ENCODE measurements at regions not wholly inside any gene's neighbourhood (a gene's known extent, or its start where the extent isn't known, plus 50 kb on each side); places are given as distances from the start of the nearest gene placed in this dataset.

DNA sequence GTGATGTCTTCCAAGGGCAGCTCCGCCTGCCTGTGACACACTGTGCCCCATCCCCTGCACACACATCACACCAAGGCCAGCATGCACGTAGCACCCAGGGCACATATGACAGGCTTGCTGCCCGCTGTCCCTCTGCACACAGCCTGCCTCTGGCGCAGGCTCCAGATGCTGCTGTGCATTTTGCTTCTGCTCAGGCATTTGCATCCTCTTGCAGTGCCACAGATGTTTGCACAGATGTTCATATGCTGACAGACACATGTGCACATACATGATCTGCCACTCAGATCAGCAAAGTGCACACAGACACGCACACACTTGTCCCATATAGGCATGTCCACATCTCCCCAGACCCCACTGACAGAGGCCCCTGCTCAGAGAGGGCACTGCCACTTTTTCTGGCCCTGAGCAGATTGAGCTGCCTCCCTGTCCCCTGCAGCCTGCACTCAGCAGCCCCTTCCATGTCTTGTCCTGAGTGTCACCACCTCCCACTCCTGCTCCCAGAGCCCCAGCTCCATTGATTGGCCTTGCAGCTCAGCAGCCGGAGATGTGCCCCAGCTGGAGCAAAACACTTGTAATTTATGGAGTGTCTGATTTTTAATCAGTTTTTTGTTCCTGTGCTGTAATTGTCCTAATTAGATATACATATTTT lies 115.1 kb upstream of the RPL38 start:
- no peak for DNase-seq (ENCODE audit: low read depth)

DNA sequence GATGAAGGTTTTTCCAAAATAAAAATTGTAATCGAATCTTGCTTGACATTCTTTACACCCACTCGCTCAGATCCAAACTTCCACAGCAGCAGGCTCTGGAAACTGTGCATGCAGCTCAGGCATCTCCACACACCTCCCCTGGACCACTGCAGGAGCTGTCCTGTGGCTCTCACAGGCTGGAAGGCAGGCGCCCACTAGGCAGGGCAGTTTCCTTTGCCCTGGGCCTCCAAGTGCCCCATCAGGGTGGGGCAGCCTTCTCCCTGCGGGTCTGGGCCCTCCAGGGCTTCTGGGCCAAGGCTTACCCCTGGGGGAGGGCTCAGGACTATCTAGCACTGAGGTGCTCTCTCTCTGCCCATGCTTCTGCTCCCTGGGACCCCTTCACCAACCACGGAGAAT lies 114.5 kb upstream of the RPL38 start:
- no peak for DNase-seq (ENCODE audit: low read depth)

DNA sequence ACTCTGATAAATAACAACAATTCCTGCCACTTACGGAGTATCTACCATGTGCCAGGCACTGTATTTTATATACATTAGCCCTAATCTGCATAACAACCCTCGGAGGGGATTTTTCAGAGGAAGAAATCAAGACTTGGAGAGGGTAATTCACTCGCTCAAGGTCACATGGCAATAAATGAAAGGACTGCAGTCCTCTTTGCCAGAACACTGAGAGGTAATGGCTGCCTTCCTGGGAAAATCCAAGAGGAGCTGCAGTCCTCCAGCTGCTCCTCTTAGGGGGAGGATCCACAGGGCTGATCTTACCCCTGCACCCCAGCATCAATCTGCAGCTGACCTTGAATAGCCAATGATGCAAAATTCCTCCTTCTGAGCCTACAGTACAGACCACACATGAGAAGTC lies 114.1 kb upstream of the RPL38 start:
- DNase-seq (ENCODE audit: low read depth), result no peak

DNA sequence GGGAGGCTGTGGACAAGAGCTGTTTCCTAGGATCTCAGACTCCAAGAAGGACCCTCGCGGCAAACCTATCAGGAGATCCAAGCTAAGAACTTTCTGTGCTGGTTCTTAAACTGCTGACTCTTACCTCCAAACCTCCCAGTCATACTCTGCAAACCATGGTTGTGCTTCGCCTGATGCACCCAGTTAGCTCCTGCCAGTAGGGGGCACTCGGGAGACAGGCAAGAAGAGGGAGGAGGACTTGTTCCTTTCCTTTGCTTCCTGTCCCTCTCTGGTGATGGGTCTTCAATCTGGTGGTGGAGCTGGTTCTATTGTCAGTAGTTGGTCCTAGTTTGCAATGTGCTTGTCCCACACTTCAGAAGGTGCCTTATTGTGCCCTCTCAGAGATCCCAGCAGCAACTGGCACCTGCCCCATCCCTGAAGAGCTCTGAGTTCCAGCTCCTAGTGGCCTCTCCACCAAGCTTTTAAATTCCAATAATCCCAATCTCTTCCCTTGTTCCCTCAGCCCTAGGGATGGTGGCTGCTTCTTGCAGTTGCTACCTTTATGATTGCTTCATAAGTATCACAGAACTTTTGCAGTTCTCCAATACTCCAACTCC lies 113.5 kb upstream of the RPL38 start:
- peak; percentile 10 for DNase-seq (ENCODE audit: low read depth)

DNA sequence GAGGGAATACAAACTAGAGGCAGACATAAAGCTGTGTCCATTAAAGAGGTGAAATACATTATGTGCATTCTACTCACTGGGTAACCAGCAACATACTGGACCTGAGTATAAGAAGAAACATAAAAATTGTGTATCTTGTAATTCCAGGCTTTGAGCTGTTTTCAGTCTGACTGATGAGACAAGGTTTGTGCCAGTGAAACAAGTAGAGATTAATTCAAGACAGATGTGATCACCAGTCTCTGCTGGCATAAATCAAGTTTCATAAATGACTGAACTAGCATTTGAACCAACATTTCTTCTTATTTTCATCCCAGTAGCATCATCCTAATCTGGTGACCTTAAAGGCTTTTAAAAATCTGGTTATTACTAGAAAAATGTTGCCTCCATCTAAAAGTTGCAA lies 108.8 kb upstream of the RPL38 start:
- DNase-seq (ENCODE audit: low read depth), result no peak

DNA sequence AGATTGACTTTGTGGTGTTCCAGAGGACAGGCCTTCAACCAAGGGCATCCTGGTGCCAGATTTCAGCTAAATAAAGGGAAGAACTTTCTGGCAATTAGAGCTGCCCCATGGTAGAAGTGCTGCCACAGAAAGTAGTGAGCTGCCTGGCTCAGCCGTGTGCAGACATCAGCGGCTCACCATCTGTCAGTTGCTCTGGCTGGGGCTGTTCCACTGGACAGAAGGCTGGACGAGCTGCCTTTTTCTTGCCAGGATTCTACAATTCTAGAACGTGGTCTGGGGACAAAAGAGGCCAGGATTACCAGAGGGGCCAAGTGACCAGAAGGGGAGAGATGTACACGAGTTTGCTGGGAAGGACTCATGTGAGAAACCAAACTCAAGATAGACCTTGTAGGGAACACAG lies 107.0 kb upstream of the RPL38 start:
- DNase-seq (ENCODE audit: low read depth), result no peak

DNA sequence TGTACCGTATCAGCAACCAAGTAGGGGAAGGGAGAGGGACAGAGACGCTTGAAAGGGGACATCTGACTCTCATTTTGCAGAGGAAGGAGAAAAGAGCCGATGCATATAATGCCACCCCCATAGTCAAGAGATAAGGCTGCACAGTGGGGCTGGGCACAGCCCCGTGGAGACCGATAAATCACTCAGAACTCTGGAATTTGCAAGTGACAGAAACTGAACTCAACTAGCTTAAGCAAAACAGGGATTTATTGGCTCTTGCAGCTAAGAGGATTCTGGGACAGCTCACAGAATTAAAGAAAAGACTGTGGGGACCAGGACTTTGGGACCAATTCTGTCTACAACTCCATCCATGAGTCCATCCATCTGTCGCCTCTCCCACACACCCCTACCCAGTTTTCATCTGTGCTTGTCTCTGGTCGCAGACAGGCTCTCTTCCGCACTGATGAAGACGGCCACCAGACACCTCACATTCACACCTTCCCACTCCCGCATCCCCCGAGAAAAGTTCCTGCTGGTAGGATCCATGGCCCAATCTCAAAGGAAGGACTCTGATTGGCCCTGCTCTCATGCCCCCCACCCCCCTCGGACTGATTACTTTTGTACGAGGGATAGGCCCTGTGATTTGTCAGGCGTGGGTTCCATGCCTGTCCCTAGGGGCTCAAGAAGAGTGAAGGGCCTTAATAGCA lies 105.9 kb upstream of the RPL38 start:
- DNase-seq (ENCODE audit: low read depth), result no peak

DNA sequence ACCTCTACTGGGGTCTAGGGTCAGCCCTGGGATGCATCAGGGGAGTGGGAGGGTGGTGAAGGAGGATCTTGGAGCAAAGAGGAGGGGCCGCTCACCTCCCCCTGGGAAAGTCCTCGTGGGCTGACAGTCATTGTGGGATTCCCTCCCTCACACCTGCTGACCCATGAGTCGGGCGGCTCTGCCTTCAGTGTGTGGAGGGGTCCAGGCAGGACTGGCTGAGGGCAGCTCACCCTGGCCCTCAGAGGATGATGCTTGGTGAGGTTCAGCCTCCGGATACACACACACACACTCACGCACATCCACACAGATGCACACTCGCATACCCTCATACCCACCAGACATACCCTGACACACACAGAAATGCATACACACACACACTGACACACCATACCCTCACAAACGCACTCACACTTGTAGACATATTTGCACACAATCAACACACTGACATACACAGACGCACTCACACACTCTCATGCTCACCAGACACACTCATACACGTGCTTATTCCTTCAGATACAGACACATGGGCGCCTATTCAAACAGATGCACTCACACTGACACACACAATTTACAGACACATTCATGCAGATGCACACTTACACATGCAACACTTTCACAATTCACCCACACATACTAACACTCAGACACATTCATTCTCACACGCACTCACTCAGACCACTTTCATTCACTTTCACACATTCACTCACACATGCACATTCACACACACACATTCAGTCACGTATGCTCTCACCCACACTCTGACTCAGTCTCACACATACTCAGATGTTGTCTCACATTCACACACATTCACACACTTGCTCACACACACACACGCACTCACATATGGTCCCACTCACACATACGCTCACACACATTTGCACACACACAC lies 105.1 kb upstream of the RPL38 start:
- no peak for DNase-seq (ENCODE audit: low read depth)

DNA sequence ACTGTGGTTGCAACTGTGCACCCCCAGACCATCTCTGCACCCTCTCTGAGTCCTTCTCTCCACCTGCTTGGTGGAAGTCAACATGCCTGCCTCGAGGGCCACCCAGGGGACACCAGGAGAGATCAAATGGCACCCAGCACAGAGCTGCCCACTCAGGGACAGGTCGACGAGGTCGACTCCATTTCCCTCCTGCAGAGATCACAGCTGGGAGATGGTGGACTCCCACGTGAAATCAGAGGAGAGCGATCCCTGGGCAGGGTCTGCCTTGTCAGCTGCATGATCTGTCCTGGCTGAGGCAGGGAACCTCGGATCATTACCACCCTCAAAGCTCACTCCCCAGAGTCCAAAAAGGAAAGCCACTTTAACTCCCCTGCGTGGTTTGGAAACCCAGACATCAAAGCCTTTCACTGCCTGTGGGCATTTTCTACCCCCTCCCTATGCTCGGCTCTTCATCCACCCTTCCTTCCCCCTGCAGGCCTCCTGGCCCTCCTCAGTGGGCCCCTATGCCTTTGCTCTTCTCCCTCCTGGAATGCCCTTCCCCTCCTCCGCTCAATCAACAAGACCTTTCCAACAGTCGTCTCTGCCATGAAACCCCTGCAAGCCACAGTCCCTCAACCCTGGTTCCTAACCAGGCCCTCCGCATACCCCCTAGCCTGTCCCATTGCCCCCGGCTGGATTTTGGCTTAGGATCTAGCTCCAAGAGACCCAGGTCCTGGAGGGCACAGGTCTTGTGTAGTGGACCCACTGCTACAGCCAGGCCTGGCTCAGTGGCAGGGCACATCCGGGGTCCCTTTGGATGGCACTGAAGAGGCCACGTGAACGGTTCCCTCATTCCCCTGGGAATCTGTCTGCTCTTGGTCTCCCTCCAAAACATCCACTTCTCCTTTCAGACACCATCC lies 103.8 kb upstream of the RPL38 start:
- DNase-seq (ENCODE audit: low read depth), result no peak

DNA sequence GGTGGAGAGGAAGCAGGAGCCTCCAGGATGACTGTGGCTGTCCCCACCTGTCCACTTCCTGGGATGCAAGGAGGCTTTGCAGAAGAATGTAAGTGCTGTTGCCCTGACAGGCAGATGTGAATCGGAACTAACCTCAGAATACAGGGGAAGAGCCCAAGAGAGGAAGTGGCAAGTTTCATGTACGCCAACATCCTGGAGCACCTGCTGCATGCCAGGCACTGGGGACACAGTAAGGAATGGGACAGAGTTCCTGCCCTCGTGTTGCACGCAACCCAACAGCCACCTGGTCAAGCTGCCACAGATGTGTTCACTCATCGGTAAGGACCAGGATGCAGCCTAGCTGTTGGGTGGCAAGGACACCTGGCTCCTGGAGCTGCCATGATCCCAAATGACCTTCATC lies 98.6 kb upstream of the RPL38 start:
- DNase-seq (ENCODE audit: low read depth), result no peak

DNA sequence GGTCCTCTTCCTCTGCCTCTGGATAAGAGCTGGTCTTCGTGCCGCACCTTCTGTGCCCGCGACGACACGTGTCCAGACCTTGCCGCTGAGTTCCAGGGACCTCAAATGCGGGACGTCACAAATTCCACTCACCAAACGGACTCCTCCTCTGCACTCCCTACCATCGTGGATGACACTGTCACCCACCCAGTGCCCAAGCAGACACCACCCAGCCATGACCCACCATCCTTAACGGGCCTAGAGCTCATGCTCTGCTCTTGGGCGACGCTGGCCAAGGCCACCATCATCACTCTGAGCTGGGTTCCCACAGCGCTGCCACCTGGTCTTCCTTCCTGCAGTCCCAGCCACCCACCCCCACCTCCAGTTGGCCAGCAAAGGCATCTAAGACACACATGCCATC lies 96.4 kb upstream of the RPL38 start:
- no peak for DNase-seq (ENCODE audit: low read depth)

DNA sequence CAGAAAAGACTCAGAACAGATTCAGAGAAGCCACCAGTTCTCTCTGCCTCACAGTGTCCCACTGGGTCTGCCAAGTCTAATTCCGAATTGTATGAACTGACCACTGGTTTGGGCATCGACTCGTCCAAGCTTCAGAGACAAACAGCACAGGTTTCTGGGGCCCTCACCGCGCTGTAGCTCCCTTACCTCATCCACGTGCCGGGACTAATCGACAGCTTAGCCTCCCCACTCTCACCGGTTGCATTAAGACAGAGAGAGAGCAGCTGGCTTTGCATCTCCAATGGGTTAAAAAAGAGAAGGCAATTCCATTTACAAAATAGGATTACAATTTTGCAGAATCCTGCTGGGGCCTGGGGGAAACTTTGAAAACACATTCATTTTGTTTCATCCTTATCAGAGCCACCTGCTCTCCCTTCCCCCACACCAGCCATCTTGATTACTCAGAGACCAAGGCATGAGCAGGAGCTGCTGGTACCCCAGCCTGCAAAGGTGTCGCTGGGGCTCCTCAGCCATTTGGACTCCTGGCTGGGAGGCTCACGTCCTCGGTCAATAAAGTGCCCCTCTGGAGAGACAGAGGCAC lies 95.3 kb upstream of the RPL38 start:
- DNase-seq (ENCODE audit: low read depth), result no peak

DNA sequence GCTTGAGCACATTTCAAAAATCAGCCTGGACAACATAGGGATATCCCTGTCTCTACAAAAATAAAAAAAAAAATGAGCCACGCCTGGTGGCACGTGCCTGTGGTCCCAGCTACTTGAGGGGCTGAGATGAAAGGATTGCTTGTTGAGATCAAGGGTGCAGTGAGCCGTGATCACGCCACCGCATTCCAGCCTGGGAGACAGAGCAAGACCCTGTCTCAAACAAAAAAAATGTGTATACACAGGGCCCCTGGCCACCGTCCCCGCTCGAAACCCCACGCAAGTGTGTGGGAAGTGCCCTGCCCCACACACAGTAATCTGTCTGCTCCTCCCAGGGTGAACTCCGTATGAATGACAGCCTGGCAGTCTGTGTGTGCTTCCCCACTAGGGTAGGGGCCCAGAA lies 93.0 kb upstream of the RPL38 start:
- DNase-seq (ENCODE audit: low read depth), result no peak

DNA sequence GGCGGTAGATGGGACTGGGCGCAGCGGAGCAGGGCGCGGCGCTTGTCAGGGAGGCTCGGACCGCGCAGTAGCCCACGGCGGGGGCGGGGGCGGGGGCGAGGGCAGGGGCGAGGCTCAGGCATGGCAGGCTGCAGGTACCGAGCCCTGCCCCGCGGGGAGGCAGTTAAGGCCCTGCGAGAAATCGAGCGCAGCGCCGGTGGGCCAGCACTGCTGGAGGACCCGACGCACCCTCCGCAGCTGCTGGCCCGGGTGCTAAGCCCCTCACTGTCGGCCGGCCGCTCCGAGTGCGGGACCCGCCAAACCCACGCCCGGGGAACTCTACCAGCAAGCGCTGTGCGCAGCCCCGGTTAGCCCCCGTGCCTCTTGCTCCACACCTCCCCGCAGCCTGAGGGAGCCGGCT lies 90.2 kb upstream of the RPL38 start:
- no peak for DNase-seq (ENCODE audit: low read depth)

DNA sequence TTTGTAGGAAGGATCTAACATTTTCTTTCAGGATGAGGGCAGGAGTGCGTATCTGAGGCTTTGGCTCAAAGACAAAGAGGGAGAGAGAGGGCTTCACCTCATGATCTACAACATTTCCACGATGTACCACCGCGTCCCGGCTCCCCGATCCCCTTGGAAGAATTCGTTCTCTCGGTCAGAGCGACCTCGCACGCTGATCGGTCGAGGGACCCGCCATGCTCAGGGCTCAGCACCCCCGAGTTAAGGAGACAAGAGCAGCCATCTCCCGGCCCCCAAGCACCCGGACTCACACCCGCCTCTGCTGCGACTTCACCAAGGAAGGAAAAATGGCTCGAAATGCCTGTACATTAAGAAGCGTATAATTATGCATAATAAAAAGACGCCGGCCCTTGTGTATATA lies 89.5 kb upstream of the RPL38 start:
- no peak for DNase-seq (ENCODE audit: low read depth)

DNA sequence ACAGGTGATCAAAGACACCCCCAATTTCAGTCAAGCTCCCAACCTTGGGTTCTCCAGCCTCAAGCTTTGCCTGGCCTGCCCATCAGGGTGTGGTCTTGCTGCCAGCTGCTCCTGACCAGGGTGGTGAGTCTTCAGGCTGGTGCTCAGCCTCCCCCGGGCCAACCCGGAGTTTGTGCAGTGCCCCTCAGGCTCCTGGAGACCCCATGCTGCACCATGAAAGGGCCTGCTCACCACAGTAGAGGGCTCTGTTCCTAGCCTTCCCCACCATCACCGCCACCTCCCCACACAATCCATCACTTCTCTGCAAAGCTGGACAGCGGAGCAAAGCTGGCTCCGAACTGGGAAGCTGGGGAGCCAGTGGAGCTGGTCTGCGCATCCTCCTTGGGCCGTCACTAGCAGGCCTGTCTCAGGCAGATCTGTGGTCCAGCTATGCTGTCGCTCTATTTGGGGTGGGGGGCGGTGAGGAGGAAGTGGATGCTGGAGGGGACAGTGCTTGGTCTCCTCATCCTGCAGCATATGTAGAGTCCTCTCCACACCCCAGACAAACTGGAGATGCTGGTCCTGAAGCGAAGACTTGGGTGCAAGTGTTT lies 88.5 kb upstream of the RPL38 start:
- no peak for DNase-seq (ENCODE audit: low read depth)

DNA sequence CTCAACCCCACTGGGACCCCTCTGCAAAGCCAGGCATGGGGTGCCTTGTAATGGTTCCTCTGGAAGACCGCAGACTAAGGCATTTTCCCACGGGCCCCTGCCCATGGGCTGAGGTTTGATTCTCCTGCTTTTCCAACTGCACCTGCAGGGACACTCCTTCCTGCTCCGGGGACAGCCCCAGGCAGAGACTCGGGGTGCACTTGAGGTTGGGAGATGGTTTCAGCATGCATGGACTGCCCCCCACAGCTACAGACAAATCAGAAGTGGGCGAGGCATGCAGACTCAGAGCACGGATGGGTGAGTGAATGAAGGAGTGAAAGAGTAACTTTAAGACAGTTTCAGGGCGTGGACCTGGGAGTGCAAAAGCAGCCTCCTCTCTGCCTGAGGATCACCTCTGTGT lies 87.9 kb upstream of the RPL38 start:
- DNase-seq (ENCODE audit: low read depth), result no peak

DNA sequence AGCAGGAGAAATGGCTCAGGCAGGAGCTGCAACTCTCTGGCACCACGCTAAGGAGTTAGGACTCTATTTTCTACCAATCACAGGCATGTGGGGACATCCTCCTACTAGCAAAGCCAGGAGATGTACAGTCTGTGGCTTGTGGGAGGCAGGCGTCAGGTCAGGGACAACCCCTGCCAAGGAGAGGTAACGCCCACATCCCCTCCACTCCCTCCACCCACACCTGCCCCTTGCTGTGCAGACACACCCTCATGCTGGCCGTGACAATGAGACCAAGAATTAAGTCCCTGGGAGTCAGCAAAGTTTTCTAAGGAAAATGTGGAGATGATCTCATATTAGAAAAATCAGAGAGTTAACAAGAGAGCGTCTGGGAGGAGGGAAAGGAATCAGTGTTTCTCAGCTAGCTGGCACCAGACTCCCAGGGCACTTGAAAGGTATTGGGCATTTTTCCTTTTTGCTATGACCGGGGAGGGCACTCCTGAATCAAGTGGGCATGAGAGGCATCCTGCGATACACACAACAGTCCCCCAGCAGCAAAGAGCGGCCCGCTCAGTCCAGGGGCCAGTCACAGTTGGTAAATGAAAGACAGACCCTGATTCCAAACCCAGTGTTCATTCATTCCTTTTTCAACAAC lies 87.3 kb upstream of the RPL38 start:
- DNase-seq (ENCODE audit: low read depth), result no peak

DNA sequence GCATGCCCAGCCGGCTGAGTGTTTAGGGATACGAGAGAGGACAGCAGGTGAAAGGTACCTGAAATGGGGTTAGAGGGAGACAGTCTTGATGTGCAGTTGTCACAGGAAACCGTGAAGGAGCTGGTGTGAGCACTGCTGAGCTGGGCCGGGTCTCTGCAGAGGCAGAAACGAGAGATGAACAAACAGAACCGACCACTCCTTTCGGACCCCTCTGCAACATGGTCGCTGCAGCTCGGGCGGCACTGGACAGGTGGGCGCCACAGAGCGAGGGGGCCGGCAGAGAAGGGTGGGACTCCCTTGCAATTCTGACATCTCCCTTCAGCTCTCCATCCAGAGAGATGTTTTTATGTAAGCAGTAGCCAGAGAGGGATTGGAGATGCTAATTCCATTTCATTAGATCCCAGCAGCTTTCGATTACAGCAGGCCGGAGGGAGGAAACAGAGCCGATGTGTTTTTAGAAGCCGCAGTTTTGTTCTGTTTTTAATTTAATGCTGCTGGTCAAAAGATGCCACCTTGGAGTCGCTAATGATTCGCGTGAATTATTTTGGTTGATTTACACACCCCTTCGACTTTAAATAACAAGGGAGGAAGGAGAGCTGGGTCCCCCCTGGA lies 86.3 kb upstream of the RPL38 start:
- DNase-seq (ENCODE audit: low read depth), result no peak

DNA sequence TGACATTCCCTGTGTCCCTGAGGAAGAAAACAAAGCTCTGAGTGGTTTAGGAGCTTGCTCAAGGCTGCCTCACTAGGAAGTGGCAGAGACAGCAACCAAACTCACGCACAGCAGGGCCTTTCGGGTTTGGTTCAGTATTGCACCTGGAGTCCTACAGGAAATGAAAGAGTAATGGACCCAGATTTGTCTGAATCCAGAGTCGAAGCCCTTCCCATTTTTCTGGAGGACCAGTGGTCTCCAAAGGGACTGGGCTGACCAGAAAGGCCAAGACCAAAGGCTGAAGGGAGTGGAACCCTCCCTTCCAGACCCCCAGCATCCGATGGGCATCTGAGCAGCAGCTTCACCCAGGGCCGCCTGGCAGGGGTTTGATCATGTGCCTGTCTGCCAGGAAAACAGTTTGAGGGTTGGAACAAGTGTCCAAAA lies 85.5 kb upstream of the RPL38 start:
- no peak for DNase-seq (ENCODE audit: low read depth)

Data from stimulated activated CD8-positive, alpha-beta memory T cell treated with anti-CD3 and anti-CD28 coated beads, Interleukin-15, amount 100 ng/mL, for 24 hours (primary cell).